ENCODE measurements at regions not wholly inside any gene's neighbourhood (a gene's known extent, or its start where the extent isn't known, plus 50 kb on each side); places are given as distances from the start of the nearest gene placed in this dataset.
"Not testable (repeated sequence)": the region's sequence is repeated elsewhere in the genome, so short reads cannot be mapped to it uniquely, and the experiment has no call there.

DNA sequence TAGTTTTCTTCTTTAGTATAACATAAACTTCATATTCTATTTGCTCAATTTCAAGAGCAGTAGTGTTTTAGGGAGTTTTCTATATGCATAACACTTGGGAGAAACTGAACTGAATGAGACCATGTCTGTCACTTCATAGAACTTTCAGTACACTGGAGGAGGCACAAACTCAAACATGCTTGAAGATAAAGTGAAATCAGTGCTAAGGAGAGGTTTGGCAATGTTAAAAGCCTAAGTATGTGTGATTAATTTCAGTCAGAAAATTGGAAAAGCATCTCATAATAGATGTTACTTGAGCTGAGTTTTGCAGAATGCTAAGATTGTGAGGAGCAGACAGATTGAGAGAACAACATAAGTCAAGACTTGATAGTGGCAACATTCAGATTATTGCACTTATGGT is 411.2 kb upstream of the HS3ST1 start:
- DNase-seq, result no peak

DNA sequence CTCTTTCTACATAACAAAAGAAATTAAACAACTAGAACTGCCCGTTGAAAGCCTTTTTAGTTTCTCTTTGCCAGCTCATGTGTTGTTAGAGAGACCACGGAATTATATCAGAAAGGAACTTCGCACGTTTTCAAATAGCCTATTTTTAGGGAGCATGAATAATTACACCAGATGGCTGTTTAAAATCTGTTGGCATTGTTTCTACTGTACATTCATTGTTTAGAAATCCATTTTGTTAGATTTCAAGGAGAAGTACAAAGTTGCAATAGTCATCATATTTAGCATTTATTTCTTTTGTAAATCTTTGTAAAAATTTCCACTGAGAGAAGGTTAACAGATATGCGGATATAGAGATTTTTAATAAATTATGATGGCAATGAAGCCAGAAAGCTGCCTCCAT is 403.0 kb upstream of the HS3ST1 start:
- no peak for DNase-seq
- intact Hi-C loops (cut with DNase I), result no loop called here

More for the DNA sequence above, 411.2 kb upstream of the HS3ST1 start:
- intact Hi-C loops (cut with DNase I), result no loop called here

- DNase-seq, result no peak
- intact Hi-C loops (cut with DNase I), result no loop called here
These were observed 395.9 kb upstream of the HS3ST1 start for GRCh38 chr4:11824566-11824965.

DNA sequence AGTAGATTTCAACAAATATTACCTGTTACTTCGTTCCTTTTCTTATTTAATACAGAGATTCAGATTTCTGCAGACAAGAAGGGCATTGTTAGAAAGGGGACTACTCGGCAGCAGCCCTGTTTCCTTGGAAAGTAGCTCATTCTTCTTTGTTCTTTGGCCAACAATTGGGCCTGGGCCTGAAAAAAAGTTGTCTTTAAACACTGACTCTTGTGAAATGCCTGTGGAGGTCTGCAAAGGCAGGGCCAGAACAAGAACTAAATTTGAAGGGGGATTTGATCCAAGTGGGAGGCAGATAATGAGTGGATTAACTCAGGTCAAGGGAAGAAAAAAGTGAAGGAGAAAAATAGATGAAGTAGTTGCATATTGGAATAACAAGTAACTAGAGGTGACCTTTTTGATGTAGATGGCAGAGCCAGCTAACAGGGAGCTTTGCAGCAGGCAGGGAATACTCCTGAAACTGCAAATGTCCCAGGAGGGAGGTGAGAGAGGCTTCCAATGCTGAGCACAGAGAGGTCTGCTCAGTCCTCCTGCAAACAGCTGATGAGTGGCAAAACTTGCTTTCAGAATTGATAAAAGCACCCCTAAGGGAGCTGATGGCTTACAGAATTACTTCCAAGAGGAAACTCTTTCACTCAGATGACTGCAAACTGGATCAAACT is 393.2 kb upstream of the HS3ST1 start:
- DNase-seq, result no peak
- intact Hi-C loops (cut with DNase I), result no loop called here

DNA sequence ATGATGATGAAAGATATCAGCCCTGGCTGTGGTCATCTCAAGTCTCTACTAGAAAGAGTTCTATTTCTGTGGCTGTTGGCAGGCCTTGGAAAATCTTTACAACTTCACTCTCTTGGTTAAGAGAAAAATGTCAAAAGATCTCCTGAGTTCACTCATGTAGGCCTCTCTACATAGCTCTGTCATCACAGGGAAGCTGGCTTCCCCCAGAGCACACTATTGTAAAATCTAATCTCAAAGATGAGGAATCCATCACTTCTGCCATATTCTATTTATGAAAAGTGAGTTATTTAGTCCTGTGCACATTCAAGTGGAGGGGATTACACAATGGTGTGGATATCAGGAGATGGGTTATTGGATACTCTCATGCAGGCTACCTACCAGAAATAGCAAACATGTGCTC is 388.4 kb upstream of the HS3ST1 start:
- DNase-seq, result no peak
- intact Hi-C loops (cut with DNase I), result no loop called here

DNA sequence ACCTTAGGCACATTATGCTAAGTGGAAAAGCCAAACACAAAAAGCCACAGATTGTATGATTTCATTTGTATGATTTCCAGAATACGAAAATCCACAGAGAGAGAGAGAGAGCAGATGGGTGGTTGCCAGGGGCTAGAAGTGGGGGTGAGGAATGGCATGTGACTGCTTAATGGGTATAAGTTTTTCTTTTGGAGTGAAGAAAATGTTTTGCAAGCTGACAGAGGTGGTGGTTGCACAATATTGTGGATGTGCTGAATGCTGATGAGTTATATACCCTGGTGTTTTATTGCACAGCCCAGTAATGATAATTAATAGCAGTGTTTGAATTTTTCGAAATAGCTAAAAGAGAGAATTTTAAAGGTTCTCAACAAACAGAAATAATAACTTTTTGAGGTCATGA is 386.1 kb upstream of the HS3ST1 start:
- DNase-seq, result no peak
- intact Hi-C loops (cut with DNase I), result no loop called here

DNA sequence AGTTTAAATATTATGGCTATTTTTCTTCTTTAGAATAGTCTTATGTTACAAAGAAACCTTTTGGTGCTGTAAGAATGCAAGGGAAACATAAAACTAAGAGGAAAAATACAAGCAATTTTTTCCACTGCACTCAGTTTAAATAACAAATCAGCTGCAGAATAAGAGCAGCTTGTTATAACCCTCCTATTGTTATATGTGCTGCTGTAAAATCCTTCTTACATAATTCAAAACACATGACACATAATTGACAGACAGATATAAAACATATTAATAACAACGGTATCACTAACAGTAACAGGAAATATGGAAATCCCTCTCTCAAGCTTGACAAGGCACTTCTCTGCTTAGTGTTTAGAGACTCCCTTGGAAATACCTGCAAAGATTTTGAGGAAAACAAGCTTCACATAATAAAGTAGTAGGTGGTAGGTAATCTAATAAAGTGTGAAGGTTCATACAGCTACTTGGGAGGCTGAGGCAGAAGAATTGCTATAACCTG is 385.3 kb upstream of the HS3ST1 start:
- intact Hi-C loops (cut with DNase I), result no loop called here
- no peak for DNase-seq

DNA sequence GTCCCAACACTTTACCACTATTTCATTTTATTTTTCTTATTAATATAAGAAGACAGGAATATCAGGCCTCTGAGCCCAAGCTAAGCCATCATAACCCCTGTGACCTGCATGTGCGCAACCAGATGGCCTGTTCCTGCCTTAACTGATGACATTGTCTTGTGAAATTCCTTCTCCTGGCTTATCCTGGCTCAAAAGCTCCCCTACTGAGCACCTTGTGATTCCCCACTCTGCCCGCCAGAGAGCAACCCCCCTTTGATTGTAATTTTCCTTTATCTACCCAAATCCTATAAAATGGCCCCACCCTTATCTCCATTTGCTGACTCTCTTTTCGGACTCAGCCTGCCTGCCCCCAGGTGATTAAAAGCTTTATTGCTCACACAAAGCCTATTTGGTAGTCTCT is 382.8 kb upstream of the HS3ST1 start:
- intact Hi-C loops (cut with DNase I); DNase-seq: not testable (repeated sequence)

- no peak for DNase-seq
- intact Hi-C loops (cut with DNase I), result loop anchor here (10.0 kb wide), 1 partner anchor 829 kb away; no protein-coding TSS in a partner anchor
These were observed 377.1 kb upstream of the HS3ST1 start for GRCh38 chr4:11805842-11806241.

DNA sequence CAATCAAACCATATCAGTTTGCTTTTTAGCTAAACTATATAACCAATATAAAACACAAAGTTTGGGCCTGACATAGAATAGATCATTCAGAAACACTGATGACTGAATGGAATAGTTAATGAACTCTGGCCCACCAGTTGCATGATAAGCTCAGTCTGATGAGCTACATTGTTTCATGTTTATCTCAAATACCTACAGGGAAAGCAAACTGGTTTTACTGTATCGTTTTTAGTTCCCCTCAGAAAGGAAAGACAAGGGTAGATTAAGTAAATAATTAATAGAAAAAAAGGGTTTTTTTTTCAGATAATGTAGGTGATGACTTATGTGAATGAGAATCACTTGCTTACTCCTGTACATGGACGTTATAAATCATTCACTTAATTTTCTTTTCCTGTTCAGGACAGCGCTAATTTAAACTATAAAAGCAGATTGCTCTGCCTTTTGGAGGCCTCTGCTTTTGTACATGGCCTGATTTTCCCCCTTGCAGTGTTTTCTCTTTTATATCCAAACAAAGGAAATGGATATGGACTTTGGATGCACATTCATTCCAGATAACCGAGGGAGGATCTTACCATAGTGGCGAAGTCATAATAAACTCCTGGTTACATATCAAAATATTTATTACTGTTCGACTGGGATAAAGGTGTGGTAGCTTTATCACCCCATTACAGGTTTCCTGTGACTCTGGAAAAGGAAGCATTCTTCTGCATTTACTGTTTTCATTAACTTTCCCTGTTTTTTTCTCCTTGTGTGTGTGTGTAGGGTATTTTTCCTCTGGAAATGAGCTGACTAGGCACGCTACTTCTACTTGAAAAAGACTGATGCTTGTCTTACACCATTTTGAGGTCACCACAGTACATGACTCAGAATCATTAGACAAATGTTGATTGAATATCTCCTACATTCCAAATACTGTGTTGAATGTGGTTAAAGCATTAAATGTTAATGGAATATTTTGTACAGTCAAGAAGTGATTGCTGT is 373.1 kb upstream of the HS3ST1 start:
- DNase-seq, result no peak
- intact Hi-C loops (cut with DNase I), result loop anchor here (10.0 kb wide), 1 partner anchor 833 kb away; no protein-coding TSS in a partner anchor

DNA sequence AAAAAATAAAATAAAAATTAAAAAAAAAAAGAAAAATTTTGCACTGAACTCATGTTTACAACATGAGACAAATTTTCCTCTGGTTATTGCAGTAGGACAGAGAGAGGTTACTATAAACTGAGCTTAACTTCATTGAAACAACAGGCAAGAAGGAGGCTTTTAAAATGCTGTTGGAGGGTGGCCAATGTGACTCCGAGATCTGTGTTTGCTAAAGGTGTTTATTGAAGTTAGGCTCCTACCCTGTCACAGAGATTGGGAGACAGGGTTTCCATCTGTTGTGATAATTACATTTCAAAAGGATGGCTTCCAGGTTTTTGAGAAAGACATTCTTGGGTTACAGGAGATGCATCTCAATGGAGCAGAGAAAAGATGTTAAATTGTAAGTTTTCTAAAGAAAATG is 370.5 kb upstream of the HS3ST1 start:
- no peak for DNase-seq
- intact Hi-C loops (cut with DNase I), result no loop called here

GRCh38 chr4:11791797-11792196 is 363.1 kb upstream of the HS3ST1 start:
- DNase-seq, result no peak
- intact Hi-C loops (cut with DNase I), result no loop called here

GRCh38 chr4:11790230-11790629 is 361.5 kb upstream of the HS3ST1 start:
- intact Hi-C loops (cut with DNase I), result no loop called here
- no peak for DNase-seq

GRCh38 chr4:11783588-11783987 is 354.9 kb upstream of the HS3ST1 start:
- no peak for DNase-seq
- intact Hi-C loops (cut with DNase I), result no loop called here

DNA sequence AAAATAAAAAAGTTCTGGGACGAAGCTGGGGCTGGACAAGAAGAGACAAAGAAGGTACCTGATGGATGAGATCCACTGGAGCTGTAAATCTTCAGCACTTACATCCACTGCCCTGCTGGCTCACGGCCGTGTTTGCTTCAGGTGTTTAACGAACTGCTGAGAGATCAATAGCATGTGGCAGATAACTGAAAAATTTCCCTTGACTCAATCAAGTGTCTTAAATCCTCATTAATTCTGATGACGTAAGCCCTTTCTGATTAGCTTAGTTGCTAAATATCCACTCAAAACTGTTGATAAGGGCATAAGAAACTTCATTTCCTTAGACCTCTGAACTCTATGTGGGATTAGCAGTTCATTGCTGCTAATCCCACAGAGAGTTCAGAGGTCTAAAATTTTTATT is 354.2 kb upstream of the HS3ST1 start:
- no peak for DNase-seq
- intact Hi-C loops (cut with DNase I), result no loop called here

DNA sequence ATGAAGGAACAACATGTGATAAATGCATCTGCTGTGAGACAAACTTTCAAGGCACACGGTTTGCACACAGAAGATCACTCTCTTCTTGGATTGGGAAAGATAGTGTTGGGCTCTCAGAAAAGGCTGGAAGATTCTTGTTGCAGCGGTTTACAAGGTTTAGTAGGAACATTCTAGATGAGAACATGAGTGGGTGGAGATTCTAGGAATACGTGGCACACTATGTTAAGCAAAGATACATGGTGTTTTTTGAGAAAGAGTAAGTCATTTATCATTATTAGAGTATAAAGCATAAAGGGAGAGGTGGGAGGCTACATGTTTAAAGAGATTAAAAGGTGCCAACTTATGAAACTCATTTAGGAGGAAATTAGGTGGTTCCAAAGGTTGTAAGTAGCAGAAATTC is 348.8 kb upstream of the HS3ST1 start:
- DNase-seq, result no peak
- intact Hi-C loops (cut with DNase I), result no loop called here

GRCh38 chr4:11774346-11774745 is 345.7 kb upstream of the HS3ST1 start:
- DNase-seq, result no peak
- intact Hi-C loops (cut with DNase I), result no loop called here

GRCh38 chr4:11773798-11774197 is 345.1 kb upstream of the HS3ST1 start:
- intact Hi-C loops (cut with DNase I), result no loop called here
- DNase-seq, result no peak

DNA sequence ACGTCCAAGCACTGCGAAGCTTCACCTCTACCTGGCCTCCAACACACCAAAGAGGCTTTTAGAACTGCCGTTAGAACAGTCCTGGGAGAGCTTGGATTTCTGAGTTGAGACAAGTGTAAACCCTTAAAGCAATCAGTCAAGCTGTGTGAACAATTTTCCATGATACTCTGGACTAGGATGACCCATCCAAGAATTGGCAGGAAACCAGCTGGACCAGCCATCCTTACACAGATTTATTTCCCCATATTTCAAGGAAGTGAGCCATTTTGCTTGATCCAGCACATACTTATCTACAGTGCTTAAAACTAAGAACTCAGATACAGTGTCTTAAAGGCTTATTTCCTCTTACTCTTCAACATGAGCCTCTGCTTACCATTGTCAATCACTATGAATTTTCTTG is 340.7 kb upstream of the HS3ST1 start:
- DNase-seq, result no peak
- intact Hi-C loops (cut with DNase I), result loop anchor here (5.0 kb wide), 1 partner anchor 863 kb away; no protein-coding TSS in a partner anchor

DNA sequence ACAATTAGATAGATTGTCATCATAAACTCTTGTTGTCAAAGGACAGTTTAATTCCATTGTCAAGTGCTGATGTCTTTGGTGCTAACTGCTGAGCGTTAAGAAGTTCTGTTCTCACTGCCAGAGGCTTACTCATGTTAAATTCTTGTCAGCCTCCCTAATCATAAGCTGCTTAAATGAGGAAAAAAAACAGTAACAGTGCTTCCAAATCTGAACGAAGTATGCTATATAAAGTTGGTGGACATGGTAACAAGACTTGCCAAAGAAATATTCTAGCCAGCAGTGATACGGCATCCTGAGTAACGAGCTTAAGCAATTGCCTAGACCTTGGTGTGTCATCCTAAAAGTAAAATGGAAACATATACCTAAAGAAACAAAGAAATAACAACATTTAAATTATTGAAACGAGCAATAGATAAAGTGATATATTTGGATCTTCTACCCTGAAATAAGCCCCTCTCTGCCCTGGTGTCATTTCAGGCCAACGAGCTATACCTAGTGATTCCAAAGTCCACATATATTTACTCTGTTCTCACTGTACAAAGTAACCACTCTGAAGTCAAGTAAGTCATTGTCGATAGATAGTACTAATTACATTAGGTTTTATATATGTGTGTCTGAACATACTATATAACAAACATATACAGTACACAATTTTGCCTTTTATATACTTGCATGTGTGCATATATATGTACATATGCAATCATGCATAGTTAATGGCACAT is 339.7 kb upstream of the HS3ST1 start:
- intact Hi-C loops (cut with DNase I), result loop anchor here (5.0 kb wide), 1 partner anchor 864 kb away; no protein-coding TSS in a partner anchor

More for the DNA sequence above, 339.7 kb upstream of the HS3ST1 start:
- no peak for DNase-seq
